ENCODE measurements at regions not wholly inside any gene's neighbourhood (a gene's known extent, or its start where the extent isn't known, plus 50 kb on each side); places are given as distances from the start of the nearest gene placed in this dataset.

DNA sequence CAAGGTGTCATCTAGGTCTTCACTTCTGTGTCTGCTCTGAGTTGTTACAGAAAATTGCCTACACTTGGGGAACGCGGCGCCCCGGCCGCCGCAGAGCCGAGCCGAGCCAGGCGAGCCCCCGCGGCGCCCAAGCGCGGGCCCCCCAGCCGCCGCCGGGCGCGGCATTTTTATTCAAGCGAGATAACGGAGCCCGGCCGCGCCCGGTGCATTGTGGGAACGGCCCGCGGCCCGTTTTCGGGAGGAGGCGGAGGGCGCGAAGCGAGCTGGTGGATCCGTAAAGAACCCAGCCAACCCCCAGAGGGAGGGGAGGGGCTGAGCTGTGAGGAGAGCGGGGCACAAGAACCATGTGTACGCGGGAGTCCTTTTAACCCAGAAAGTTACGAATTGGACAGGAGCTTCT is 191.8 kb downstream of the FTCDNL1 start:
- H2BK15ac ChIP-seq (ENCODE audit: low read depth, low read length): no peak overlapping the region
- H3K23me2 ChIP-seq (ENCODE audit: insufficient read length, low read depth, low read length, poor library complexity, severe bottlenecking): no peaks in the 10 kb centered on the region
- H3K9me3 ChIP-seq (ENCODE audit: control insufficient read depth, low read depth, low read length): no peaks in the 10 kb centered on the region
- no peak overlapping the region for H3K56ac ChIP-seq (ENCODE audit: insufficient read length, low read depth, low read length)
- H4K20me1 ChIP-seq (ENCODE audit: control insufficient read depth, insufficient read depth, insufficient read length): no peaks in the 10 kb centered on the region
- H2AFZ ChIP-seq (ENCODE audit: low read length): no peak overlapping the region
- no peaks in the 10 kb centered on the region for H3K4me1 ChIP-seq (ENCODE audit: insufficient read depth, low read length)
- H3T11ph ChIP-seq (ENCODE audit: low read length): no peak overlapping the region
- H3K4me2 ChIP-seq (ENCODE audit: insufficient read depth, insufficient read length, low read length): peak overlapping the region; percentile 42
- no peak overlapping the region for H3K9ac ChIP-seq (ENCODE audit: extremely low read depth, insufficient read length, low read length)
- H3K27me3 ChIP-seq (ENCODE audit: insufficient read depth, low read length): no peaks in the 10 kb centered on the region; the same call in 1 of the 2 replicates
- no peak overlapping the region for H4K5ac ChIP-seq (ENCODE audit: insufficient read length, low read depth, low read length)
- H2BK12ac ChIP-seq (ENCODE audit: insufficient read length, low read depth, low read length): no peak overlapping the region
- no peak overlapping the region for H2BK120ac ChIP-seq (ENCODE audit: low read depth, low read length, poor library complexity, severe bottlenecking)
- H3K4ac ChIP-seq (ENCODE audit: low read depth, low read length): no peak overlapping the region
- H4K91ac ChIP-seq (ENCODE audit: insufficient read length, low read depth, low read length): no peak overlapping the region
- no peak overlapping the region for H3K27ac ChIP-seq (ENCODE audit: insufficient read length, low read depth, low read length)
- H3K18ac ChIP-seq (ENCODE audit: insufficient read length, low read depth, low read length): no peak overlapping the region
- Mint-ChIP-seq H3K9me3 (peaks cover 6 to 13% of the 10 kb centered on the region in 2 experiments; a peak in 4 of 5 replicates), H3K27me3 (ENCODE audit: low read depth) (peaks cover 18% of the 10 kb centered on the region), H3K4me3 (peak overlapping the region in 1 of 2 experiments; percentile 36; a peak in 2 of 5 replicates), H3K4me1 (peaks cover 5 to 8% of the 10 kb centered on the region in 2 experiments; a peak in 2 of 4 replicates), H3K36me3 (ENCODE audit: insufficient read depth in 1 of 3, low read depth in 3 of 3) (peaks cover 0 to 14% (median 5%) of the 10 kb centered on the region in 3 experiments; a peak in 3 of 7 replicates), H3K27ac (no peak overlapping the region)
- no peak overlapping the region for H2BK5ac ChIP-seq (ENCODE audit: insufficient read length, low read length)
- DNase-seq: peak; percentile 83
- WGBS (ENCODE audit: extremely low coverage, insufficient read length, low lambda C conversion rate): no CpG with 5 or more reads among the region's 39 CpGs
- no peak overlapping the region for H2AK5ac ChIP-seq (ENCODE audit: insufficient read length, low read length)
- no peaks in the 10 kb centered on the region for H3K79me2 ChIP-seq (ENCODE audit: insufficient read depth, low read length)
- no peak for TF ChIP-seq CTCF (conservative IDR thresholded peaks at IDR 0.05)
- H2BK20ac ChIP-seq (ENCODE audit: low read depth, low read length, poor library complexity, severe bottlenecking): no peak overlapping the region
- H3K23ac ChIP-seq (ENCODE audit: insufficient read length, low read depth, low read length): no peak overlapping the region
- H3K14ac ChIP-seq (ENCODE audit: insufficient read depth, low read length): no peak overlapping the region
- H3K79me1 ChIP-seq (ENCODE audit: insufficient read depth, low read depth, low read length, poor library complexity, severe bottlenecking): no peaks in the 10 kb centered on the region
- H4K8ac ChIP-seq (replicated peaks; ENCODE audit: insufficient read length, low read depth, low read length): no peak overlapping the region

Measured in H9 (cell line).